HG03139 (cell line): ENCODE measurements at regions not wholly inside any gene's neighbourhood (a gene's known extent, or its start where the extent isn't known, plus 50 kb on each side); places are given as distances from the start of the nearest gene placed in this dataset.
"Not testable (repeated sequence)": the region's sequence is repeated elsewhere in the genome, so short reads cannot be mapped to it uniquely, and the experiment has no call there.

Experiments used
- ATAC-seq: cut with Tn5 transposase; IDR thresholded peaks from one replicate; pipeline ENCODE4 v1.9.1; 2021; ENCODE audit not compliant: unreplicated experiment

DNA sequence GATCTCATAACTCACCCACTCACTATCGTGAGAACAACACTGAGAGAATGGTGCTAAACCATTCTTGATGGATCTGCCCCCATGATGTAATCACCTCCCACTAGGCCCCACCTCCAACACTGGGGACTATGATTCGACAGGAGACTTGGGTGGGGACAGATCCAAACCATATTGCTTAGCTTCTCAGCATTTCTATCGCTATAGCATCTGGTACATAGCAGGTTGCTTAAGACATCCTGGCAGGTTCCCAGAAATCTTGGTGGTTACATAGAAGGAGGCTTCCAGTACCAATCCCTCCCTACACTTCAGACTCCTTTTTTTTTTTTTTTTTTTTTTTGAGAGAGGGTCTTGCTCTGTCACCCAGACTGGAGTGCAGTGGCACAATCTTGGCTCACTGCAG lies 487.8 kb downstream of the EDEM1 start:
- no peak for ATAC-seq

DNA sequence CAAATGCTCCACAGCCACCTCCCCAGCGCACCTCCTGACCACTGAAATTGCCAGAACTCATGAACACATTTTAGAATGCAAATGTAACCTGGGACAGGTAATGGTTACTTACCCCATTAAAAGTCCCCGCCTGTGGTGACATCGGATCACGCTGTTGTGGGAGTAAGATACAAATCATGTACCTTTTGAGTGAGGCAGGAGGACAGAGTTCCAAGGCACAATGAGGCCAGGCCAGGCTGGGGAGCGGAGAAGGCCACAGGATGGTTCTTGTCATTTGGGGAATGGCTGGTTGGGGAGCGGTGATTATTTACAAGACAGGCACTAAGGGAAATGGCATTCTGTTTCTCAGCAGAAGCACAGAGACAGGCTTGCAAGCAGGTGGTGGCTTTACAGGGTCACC lies 490.0 kb downstream of the EDEM1 start:
- no peak for ATAC-seq

DNA sequence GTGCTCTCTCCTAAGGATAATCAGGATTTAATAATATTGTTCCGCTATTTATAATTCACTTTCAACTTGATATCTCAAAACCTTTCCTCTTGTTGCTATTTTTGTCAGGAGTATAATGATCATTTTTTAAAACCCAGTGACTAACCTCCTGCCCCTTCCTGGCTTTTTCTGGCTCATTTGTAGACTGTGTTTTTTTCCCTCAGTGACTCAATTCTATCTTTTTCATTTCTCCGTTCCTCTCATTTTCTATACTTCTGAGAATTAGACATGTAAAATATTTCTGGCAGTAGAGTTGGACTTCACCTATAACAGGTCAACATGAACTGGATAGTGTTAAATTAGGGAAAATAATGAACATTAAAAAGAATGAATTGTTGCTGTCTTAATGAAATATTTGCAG lies 490.7 kb downstream of the EDEM1 start:
- no peak for ATAC-seq

DNA sequence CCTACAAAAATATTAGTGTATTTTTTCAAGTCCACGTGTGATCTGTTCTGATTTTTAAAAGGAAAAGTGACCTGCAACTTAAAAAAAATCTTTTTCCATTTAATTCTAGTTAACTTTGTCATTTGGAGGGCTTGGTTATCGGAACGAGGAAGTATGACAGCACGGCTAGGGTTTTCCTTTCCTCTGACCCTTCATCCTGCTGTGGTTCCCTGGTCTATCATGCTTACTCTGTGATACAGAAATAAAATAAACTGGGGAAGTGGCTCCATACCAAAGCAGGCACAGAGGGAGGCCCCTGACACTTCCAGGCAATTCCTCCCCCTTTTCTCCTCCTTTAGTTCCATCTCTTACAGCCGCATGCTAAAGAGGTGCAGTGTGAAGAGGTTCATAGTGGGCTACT lies 491.3 kb downstream of the EDEM1 start:
- ATAC-seq, result no peak

DNA sequence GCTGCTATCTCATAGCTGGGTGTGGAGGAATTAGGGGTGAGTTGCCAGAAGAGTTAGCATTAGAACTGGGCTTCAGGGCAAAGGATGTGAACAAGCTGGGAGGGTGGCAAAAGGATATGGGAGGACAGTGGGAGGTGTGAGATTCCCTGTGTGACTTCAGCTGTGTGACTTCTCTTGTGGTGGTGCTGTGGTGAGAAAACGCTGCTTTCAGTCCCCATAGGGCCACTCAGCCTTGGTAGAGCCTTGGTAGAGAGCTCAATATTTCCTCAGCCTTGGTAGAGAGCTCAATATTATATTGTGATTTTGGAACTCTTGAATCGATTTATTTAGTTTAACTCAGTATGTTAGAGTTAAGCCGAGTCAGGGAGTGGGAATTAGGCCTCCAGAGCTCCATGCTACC lies 499.7 kb downstream of the EDEM1 start:
- no peak for ATAC-seq

DNA sequence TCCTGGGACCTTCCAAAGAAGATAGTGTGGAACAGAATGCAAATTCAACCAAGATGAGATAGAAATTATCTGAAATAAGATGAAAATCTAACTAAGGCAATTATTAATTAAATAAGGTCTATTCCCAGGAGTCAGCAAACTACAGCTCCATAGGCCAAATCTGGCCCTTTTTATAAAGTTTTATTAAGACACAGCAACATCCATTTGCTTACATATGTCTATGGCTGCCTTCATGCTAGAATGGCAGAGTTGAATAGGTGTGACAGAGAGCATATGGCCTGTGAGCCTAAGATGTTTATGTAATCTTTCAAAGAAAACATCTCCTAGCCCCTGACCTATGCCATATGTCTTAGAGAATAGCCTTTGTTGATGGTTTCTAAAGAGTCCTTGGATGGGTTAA lies 503.0 kb downstream of the EDEM1 start:
- no peak for ATAC-seq

DNA sequence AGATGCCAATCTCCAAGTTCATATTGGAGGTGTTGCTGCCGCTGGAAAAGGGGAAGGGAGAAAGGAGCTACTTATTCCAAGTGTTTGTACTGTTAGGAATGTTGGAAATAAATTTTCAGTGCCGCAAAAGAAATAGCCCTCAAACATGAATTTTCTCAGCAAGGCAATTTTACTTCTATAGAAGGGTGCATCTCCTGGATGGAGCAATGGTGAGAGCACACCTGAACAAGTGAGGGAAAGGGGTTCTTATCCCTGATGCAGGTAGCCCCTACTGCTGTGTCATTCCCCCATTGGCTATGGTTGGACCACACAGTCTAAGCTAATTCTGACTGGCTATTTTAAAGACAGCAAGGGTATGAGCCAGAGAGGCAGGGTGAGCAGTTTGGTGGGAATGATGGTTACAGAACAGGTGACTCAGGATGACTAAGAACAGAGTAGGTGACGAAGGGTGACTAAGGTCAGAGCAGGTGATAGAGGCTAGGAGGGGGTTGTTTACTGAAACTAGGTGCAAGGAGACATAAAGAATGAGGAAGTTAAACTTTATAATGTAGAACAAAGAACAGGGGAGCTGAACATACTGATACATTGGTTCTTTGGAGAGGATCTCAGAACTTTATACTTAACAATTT lies 503.5 kb downstream of the EDEM1 start:
- ATAC-seq, result no peak

DNA sequence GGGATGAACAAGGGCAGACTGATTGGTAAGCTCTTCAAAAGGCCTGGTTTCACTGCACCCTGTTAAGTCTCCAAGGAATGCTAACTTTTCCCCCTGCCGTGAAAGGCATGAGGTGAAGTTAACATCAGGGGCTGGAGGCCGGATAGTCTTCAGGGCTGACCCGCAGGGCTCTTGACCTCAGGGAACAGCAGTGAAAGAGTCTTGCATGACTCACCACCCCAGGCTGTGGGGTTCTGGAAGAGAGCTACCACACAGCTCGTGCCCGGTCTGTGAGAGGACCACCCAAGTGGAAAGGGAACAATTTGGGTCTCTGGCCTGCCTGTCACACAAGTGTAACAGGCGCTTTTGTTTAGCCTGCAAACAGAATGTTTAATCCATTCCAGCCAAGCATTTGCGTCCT lies 504.9 kb downstream of the EDEM1 start:
- ATAC-seq, result no peak

DNA sequence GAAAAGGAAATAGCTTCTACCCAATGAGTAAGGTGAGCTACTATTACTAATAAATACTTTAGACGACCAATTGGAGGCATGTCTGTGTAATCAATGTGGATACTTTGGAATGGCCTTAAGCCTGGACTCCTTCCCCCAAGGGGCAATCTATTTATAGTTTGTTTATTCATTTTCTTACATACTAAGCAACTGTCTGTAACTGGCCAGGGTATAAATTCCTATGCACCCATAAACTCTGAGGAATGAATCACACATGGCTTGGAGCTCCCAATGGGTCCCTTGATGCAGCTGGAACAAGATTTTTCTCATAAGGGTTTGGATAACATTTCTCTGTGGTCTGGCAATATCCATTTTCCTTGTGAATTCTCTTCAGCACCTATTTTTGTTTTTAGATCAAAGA lies 506.8 kb downstream of the EDEM1 start:
- no peak for ATAC-seq

DNA sequence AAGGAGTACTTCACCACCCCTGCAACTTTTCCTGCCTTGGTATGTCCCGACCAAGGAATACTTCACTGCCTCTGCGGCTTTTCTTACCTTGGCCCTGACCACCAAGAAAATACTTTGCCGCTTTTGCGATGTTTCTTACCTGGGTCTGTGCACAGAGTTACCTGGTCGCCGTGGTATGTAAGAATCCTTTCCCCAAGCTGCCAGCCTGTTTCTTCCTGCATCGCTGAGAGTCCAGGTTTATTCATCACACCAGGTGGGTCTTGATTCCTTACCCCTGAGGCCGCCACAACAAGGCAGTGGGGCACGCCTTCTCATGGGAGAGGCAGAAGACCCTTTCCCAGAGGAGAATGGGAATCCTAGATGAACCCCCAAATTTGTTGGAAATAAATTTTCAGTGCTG lies 511.3 kb downstream of the EDEM1 start:
- no peak for ATAC-seq

DNA sequence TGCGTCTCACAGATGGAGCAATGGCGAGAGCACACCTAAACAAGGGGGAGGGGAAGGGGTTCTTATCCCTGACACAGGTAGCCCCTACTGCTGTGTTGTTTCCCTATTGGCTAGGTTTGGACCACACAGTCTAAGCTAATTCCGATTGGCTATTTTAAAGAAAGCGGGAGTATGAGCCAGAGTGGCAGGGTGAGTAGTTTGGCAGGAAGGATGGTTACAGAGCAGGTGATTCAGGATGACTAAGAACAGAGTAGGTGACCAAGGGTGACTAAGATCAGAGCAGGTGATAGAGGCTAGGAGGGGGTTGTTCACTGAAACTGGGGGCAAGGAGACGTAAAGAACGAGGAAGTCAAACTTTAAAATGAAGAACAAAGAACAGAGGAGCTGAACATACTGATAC lies 511.8 kb downstream of the EDEM1 start:
- no peak for ATAC-seq

DNA sequence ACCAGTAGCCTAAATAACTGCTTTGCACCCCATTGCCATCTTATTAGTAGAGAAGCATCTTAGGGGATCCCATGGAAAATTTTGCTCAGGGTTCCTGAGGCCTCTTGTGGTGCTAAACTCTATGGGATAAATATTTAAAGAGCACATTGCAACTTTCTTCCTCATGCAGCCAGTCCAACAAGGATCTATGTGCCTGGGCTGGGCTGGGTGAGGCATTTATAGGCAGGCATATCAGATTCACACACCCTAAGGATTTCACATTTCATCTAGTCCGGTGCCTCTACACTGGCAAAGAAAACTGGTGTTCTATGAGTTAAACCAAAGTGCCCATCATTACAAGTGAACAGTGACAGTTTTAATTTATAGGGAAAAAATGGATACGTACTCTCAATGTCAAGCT lies 512.3 kb downstream of the EDEM1 start:
- ATAC-seq, result no peak

DNA sequence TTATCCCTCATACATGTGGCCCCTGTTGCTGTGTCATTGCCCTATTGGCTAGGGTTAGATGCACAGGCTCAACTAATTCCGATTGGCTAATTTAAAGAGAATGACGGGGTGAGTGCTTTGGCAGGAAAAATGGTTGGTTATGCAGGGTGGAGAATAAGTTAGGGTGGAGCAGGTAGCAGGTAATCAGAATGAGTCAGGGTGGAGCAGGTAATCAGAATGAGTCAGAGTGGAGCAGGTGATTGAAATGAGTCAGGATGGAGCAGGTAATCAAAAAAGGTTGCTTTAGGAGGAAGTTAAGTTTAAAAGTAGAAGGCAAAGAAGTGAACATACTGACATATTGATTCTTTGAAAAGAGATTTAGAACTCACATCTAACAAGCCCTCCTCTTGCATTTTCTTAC lies 513.5 kb downstream of the EDEM1 start:
- not testable (repeated sequence) for ATAC-seq

DNA sequence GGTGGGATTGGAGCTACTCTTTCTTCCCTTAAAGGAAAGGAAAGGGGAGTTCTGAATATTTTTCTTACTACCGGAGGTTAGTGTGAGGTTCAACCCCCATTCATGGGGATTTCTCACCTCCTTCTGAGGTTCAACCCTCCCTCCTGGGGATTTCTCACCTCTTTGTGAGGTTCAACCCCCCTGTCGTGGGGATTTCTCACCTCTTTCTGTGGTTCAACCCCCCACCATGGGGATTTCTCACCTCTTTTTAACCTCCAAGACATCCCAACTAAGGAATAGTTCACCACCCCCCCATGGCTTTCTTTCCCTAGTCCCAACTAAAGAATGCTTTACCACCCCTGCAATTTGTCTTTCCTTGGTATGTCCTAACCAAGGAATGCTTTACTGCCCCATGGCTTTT lies 520.3 kb downstream of the EDEM1 start:
- ATAC-seq, result no peak

DNA sequence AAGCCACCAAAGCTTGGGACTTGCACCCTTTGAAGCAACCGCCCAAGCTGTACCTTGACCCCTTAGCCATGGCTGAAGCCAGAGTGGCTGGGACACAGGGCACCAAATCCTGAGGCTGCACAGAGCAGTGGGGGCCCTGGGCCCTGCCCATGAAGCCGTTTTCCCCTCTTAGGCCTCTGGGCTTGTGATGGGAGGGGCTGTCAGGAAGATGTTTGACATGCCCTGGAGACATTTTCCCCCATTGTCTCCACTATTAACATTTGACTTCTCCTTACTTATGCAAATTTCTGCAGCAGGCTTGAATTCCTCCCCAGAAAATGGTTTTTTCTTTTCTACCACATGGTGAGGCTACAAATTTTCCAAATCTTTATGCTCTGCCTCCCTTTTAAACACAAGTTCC lies 522.2 kb downstream of the EDEM1 start:
- no peak for ATAC-seq

DNA sequence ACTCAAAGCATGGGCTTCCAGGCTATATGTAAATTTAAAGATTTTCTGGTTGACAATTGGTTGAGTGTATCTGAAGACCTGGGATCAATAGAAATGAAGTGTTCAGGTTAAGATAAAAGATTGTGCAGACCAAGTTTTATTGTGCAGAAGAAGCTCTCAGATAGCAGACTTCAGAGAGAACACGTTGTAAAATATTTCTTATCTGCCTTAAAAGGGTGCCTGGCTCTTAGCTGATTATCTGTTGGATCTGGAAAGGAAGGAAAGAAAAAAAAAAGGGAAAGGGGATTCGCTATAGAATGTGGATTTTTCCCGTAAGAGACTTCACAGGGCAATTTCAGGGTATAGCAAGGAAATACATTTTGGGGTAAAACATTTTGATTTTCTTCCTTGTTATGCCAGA lies 523.2 kb downstream of the EDEM1 start:
- no peak for ATAC-seq

DNA sequence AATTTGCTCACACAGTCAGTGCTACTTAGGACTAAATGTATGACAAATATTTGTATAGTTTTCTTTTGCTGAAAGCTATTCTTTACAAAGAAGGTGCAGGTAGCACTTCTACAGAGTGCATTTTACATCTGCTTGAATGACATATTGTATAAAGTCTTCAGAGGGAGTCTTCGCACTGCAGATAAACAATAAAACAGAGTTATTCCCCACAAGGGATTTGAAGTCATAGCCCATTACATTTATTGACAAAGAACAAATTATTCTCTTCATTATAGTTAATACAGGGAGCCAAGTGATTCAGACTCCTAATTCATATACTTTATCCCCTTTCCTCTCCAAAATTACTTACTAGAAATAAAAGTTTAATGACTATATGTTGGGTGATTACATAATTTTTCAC lies 529.7 kb downstream of the EDEM1 start:
- ATAC-seq, result no peak

DNA sequence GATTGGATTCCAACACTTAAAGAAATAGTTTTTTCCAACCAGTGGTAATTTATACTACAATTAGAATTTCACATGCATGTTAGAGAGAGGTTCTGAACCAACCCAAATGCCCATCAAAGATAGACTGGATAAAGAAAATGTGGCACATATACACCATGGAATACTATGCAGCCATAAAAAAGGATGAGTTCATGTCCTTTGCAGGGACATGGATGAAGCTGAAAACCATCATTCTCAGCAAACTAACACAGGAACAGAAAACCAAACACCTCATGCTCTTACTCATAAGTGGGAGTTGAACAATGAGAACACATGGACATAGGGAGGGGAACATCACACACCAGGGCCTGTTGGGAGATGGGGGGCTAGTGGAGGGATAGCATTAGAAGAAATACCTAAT lies 532.2 kb downstream of the EDEM1 start:
- not testable (repeated sequence) for ATAC-seq

DNA sequence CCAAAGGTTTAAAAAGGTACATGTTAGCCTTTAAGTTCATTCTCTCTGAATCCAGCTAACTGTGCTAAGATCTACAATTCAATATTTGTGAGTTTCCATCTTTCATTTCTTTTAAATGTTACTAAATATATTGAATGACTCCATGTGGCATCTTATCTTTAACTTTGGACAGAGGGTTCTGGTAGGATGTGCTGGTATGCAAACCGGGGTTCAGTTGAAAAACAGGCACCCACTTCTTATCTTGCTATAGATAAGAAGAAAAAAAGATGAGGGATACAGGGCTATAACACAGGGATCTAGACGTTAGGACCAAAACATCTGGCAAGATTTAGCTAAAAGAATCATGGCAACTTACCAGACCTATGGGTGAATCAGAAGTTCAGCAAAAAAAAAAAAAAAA lies 538.3 kb downstream of the EDEM1 start:
- ATAC-seq, result no peak

DNA sequence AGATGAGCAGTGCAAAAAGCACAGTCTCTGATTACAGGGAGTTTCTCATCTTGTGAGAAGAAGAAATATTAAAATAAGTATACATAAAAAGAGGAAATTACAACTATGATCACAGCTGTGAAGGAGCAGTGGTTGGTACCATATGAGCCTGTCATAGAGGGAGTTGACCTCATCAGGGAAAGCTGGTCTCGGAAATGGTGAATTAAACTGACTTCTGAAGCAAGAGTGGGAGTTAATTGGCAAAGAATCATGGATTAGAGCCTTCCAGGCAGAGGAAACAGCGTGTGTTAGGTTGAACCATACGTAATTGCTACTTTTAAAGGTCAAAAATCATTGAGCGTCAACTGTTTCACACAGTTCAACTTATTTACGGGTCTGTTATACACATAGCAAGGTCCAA lies 539.1 kb downstream of the EDEM1 start:
- no peak for ATAC-seq

DNA sequence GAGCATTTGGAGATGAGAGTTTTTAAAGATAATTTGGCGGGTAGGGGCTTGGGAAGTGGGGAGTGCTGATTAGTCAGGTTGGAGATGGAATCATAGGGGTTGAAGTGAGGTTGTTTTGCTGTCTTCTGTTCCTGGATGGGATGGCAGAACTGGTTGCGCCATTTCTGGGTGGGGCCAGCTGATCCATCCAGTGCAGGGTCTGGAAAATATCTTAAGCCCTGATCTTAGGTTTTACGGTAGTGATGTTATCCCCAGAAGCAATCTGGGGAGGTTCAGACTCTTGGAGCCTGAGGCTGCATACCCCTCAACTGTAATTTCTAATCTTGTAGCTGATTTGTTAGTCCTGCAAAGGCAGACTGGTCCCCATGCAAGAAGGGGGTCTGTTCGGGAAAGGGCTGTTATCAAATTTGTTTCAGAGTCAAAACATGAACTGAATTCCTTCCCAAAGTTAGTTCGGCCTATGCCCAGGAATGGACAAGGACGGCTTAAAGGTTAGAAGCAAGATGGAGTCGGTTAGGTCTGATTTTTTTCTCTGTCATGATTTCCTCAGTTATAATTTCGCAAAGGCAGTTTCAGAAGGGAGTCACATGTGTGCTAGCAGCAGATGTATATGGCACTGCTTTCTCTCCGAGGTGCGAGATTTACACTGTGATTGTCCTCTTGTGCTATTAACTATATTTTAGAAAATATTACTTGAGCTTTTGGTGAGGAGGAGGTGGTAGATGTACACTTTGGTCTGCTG lies 540.4 kb downstream of the EDEM1 start:
- no peak for ATAC-seq

DNA sequence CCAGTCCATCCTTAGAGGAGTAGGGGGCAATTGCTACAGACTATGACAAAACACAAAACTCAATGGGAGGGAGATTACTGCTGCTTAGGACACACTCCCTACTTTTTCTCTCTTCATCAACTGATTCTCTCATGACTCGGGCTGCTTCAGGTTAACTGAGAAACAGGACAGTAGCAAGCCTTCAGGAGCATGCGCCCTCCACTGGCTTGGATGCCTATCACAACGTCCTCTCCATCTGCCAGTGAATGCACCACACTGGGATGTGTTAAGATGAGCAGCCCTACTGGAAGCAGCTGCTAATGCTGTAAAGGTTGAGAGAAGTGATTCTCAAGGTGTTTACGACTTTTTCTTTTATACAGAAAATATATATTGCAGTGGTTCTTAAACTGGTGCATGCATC lies 542.3 kb downstream of the EDEM1 start:
- ATAC-seq, result no peak

DNA sequence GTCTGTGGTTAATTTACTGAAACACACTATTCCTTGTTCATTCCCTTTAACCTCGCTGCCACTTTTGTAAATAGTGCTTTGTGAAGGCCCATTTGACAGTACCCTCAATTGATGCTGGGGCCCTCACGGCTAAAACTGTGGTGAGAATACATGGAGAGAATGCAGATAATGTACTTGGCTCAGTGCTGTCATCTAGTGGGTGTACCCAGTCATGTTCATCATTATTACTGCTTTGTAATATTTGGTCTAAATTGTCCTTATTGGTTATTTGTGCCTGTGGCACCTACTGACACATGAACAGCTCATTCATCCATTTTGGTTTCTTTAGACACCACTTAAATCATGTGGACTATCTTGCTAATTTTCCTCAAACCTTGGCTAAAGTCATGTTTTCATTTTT lies 543.6 kb downstream of the EDEM1 start:
- ATAC-seq, result no peak
